Activated naive CD8-positive, alpha-beta T cell treated with anti-CD3 and anti-CD28 coated beads for 36 hours (primary cell): ENCODE measurements at regions not wholly inside any gene's neighbourhood (a gene's known extent, or its start where the extent isn't known, plus 50 kb on each side); places are given as distances from the start of the nearest gene placed in this dataset.

Experiments used
- DNase-seq: peaks from one replicate; pipeline ENCODE4 v3.0.0; 2021
- H3K27ac Mint-ChIP-seq: one replicate; pipeline ENCODE4 v1.8.0; 2022; ENCODE audit warnings: mild to moderate bottlenecking, moderate library complexity, mixed read lengths
- H3K27me3 Mint-ChIP-seq: one replicate; pipeline ENCODE4 v1.8.0; 2022; ENCODE audit warnings: mild to moderate bottlenecking, mixed read lengths
- H3K36me3 Mint-ChIP-seq: one replicate; pipeline ENCODE4 v1.8.0; 2021; ENCODE audit warnings: mild to moderate bottlenecking, mixed read lengths
- H3K4me1 Mint-ChIP-seq: one replicate; pipeline ENCODE4 v1.8.0; 2021; ENCODE audit warnings: mixed read lengths
- H3K4me3 Mint-ChIP-seq: one replicate; pipeline ENCODE4 v1.8.0; 2022; ENCODE audit warnings: mild to moderate bottlenecking, moderate library complexity, mixed read lengths
- H3K9me3 Mint-ChIP-seq: one replicate; pipeline ENCODE4 v1.8.0; 2022; ENCODE audit warnings: mixed read lengths

DNA sequence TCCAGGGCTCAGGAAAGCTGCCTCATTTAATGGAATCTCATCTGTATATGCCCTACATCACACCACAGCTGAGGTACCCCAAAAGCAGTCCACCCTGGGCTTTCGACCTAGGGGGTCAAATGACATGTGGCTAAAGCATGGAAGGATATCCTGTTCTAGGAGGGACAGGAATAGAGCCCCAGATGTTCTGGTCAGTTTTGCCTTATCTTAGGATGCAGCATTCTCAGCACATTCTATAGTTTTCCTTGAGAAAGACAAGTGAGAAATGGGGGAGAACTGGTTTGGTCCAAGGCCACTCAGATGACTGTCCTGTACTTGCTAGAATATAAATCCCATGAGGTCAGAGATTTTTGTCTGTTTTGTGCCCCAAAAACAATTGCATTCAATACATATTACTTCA is 688.0 kb upstream of the ZEB2 start:
- Mint-ChIP-seq H3K4me1 (no peaks in the 10 kb centered on the region), H3K36me3 (no peaks in the 10 kb centered on the region), H3K4me3 (no peak overlapping the region), H3K27me3 (no peaks in the 10 kb centered on the region), H3K9me3 (peaks cover 9% of the 10 kb centered on the region), H3K27ac (no peak overlapping the region)
- DNase-seq, result no peak

DNA sequence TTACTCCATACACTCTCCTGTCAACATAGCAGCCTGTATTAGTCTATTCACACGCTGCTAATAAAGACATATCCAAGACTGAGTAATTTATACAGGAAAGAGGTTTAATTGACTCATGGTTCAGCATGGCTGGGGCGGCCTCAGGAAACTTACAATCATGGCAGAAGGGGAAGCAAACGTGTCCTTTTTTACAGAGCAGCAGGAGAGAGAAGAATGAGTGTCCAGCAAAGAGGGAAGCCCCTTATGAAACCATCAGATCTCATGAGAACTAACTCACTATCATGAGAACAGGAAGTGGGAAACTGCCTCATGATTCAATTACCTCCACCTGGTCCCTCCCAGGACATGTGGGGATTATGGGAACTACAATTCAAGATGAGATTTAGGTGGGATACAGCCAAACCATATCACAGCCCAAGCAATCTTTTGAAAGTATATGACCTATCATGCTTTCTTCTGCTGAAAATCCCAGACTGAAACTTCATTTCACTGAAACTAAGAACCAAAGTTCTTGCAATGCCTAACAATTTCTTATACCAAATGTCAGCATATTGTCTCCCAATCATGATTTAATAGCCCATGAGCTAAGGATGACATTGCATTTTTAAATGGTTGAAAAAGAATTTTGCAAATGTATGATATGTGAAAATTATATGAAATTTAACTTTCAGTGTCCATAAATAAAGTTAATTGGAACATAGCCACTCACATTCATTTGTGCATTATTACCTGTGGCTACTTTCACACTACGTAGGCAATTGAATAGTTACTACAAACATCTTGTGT is 686.8 kb upstream of the ZEB2 start:
- Mint-ChIP-seq H3K4me3 (no peak overlapping the region), H3K4me1 (no peaks in the 10 kb centered on the region), H3K36me3 (no peaks in the 10 kb centered on the region), H3K27me3 (no peaks in the 10 kb centered on the region), H3K9me3 (peaks cover 7% of the 10 kb centered on the region), H3K27ac (no peak overlapping the region)
- DNase-seq, result no peak

DNA sequence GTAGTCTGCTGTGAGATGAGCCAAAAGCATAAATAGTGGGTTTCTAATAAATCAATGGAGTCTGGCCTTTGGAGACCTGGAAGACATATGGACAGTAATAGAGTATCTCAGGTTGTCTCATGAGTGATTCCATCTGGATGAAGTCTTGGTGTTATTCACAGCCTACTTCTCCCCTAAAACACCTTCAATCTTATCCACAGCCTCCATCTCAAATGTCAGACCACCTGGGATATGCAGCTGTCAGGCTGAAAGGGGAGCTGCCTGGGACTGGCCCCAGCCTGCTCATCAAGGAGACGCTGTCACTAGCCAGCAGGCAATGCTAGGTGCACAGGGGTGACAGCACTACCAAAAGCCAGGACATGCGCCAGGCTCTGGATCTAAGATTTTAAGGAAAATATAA is 684.0 kb upstream of the ZEB2 start:
- DNase-seq, result no peak
- no peaks in the 10 kb centered on the region for H3K27me3 Mint-ChIP-seq
- H3K4me3 Mint-ChIP-seq, result no peak overlapping the region
- H3K27ac Mint-ChIP-seq, result no peak overlapping the region
- H3K9me3 Mint-ChIP-seq, result no peaks in the 10 kb centered on the region
- H3K4me1 Mint-ChIP-seq, result no peaks in the 10 kb centered on the region
- no peaks in the 10 kb centered on the region for H3K36me3 Mint-ChIP-seq

DNA sequence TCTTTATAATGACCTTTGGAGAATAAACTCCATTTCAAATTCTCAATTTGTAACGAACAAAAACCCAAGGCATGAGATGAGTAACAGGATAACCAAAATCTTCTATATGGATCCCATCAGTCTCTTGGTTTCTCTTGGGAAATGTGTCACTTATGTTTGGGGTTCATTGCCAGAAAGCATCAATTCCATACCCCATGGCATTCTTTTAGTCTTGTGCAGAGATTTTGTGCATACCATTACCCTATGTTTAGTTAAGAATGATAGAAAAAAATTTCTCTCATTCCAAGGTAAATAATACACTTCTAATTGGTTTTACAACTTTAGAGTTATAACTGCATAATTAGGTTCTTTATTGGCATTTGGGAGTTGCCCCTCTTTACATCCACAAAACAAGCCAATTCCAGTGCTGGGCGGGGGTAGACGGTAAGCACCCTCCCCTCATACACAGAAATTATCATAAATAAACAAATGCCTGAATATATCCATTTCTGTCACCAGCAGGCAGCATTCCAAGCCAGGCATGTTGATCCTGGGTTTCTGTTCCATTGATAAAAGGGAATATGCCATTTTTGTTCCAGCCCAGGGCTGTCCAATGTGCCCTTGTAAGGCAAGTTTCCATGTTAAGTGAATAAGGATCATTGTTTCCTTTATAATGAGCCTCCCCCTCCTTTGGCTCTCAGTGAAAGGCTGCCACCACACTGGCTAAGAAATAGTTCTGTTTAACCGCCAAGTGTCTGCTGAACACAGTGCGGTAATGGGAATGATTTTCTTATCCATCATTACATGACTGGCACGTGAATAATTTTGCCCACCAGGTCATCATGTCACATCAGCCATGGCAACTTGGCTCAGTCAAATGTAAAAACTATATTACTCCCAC is 680.1 kb upstream of the ZEB2 start:
- no peaks in the 10 kb centered on the region for H3K36me3 Mint-ChIP-seq
- no peak for DNase-seq
- H3K9me3 Mint-ChIP-seq, result no peaks in the 10 kb centered on the region
- H3K27me3 Mint-ChIP-seq, result peaks cover 3% of the 10 kb centered on the region
- H3K27ac Mint-ChIP-seq, result no peak overlapping the region
- H3K4me1 Mint-ChIP-seq, result no peaks in the 10 kb centered on the region
- H3K4me3 Mint-ChIP-seq, result no peak overlapping the region

DNA sequence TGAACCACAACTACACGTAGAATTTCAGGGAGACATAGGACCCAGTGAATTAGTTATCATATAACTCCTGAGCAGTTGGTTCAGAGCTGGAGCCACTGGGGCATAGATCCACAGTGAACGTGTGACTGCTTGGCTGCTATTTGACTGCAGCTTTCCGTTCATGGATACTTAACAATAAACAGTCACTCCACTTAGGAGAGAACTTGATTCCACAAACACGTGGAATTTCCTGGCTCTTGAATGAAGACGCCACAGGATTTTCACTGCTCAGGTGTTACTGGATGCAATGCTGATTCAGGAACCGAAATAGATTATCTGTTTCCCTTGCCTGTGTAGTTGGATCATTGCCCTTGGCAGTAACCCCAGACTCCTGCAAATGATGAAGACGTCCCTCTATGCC is 679.1 kb upstream of the ZEB2 start:
- no peaks in the 10 kb centered on the region for H3K36me3 Mint-ChIP-seq
- H3K27ac Mint-ChIP-seq, result no peak overlapping the region
- H3K4me1 Mint-ChIP-seq, result no peaks in the 10 kb centered on the region
- no peaks in the 10 kb centered on the region for H3K9me3 Mint-ChIP-seq
- H3K4me3 Mint-ChIP-seq, result no peak overlapping the region
- no peak for DNase-seq
- H3K27me3 Mint-ChIP-seq, result peaks cover 3% of the 10 kb centered on the region

DNA sequence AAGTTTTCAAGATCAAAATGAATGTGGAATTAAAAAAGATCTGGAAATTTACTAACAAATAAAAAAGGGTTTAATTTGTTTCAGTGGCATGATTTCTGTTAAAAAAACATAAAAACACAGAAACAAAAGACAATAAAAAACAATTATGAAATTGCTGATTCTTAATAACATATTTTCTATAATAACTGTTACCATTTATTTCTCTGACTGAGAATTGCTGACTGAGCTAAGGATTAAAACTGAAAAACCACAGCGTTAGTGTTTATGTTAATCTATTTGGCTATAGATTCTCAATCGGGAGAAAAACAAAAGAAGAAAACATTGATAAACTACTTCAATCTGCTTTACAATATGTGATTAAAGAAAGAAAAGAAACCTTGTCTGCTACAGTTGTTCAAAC is 678.6 kb upstream of the ZEB2 start:
- DNase-seq, result no peak
- Mint-ChIP-seq H3K27me3 (peaks cover 3% of the 10 kb centered on the region), H3K9me3 (no peaks in the 10 kb centered on the region), H3K36me3 (no peaks in the 10 kb centered on the region), H3K4me3 (no peak overlapping the region), H3K4me1 (no peaks in the 10 kb centered on the region), H3K27ac (no peak overlapping the region)

DNA sequence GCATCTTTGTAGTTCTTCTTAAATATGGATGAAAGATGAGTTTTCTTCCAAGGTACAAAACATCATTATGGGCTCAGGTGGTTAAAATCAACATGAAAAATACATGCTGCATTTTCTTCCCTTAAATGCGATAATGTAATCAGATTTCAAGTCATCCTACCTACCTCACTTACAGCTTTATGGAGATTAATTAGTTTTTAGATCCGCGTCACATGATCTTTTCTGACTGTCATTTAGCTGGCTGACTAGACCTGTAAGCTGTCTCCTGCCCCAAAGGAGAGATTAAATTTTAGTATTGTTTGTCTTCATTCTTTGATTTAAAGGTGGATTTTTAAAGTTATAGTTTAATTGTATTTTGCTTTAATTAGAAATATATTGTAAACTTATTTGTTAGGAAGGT is 678.0 kb upstream of the ZEB2 start:
- no peak for DNase-seq
- H3K4me1 Mint-ChIP-seq, result no peaks in the 10 kb centered on the region
- no peaks in the 10 kb centered on the region for H3K36me3 Mint-ChIP-seq
- no peak overlapping the region for H3K4me3 Mint-ChIP-seq
- peaks cover 3% of the 10 kb centered on the region for H3K27me3 Mint-ChIP-seq
- no peak overlapping the region for H3K27ac Mint-ChIP-seq
- no peaks in the 10 kb centered on the region for H3K9me3 Mint-ChIP-seq

DNA sequence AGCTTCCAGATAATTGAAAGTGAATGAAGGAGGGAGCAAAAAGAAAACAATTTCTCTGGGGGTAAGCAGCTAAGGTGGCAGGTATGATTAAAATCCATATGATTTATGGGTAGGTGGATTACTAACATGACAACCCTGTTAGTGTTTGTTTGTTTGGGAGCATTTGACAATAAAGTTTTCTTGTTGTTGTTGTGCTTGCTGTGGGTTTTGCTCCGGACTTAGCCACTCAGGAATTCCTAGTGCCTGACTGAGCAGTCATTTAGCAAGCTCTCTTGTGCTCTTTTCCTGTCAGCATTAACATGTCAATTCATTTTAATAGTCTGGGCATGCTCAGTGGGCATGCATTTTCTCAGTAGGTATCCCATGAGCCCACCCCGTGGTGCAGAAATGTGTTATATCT is 674.8 kb upstream of the ZEB2 start:
- H3K4me3 Mint-ChIP-seq, result no peak overlapping the region
- H3K27ac Mint-ChIP-seq, result no peak overlapping the region
- H3K27me3 Mint-ChIP-seq, result peaks cover 3% of the 10 kb centered on the region
- no peak for DNase-seq
- H3K36me3 Mint-ChIP-seq, result no peaks in the 10 kb centered on the region
- H3K4me1 Mint-ChIP-seq, result no peaks in the 10 kb centered on the region
- H3K9me3 Mint-ChIP-seq, result no peaks in the 10 kb centered on the region

DNA sequence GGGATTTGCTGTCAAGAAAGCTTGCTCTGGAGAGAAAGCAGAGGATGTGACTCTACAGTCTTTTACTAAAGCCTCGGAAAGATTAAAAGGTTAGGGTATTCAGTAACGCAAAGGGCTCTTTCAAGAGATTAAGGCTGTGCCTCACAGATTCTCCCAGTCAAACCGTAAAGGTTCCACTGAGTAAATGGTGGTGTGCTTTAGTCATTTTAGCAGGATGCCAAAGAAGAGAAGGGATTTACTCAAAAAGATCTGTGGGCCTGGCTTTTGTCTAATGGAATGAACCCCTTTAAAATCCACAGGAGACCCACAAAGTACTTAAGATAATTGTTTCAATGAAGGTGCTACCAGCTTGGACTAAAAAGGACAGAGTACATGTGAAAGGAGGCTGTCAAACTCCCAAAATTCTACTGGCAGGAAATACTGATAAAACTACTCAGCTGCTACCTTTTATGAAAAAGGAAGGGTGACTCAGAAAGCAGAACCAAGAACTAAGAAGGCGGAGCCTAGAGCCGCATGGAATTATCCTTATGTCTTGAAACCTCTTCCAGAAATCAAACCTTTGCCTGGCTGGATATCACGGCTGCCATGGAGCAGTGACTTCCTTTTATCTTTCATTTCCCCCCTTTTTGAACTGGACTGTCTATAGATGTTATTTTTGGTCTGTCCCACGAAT is 670.2 kb upstream of the ZEB2 start:
- Mint-ChIP-seq H3K9me3 (no peaks in the 10 kb centered on the region), H3K27me3 (no peaks in the 10 kb centered on the region), H3K4me3 (no peak overlapping the region), H3K4me1 (no peaks in the 10 kb centered on the region), H3K27ac (no peak overlapping the region), H3K36me3 (no peaks in the 10 kb centered on the region)
- DNase-seq, result no peak

DNA sequence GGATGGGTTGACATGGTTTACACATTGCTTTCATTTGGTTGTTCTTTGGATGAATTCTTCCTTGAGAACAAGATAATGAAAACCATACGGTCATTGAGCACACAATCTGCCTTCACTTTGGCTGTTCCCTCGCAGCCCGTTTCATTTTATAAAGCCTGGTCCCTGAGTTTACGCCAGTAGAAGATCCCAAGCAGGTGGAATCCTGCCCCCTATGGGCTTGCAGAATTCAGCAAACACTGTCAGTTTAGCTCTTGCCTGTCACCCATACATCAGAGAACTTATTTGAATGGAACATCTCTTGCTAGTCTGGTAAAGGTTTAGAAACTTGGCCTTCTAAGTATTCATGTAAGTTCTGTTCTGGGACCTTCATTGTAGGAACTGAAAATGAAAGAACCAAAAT is 666.4 kb upstream of the ZEB2 start:
- H3K4me3 Mint-ChIP-seq, result no peak overlapping the region
- DNase-seq, result no peak
- no peaks in the 10 kb centered on the region for H3K4me1 Mint-ChIP-seq
- H3K27ac Mint-ChIP-seq, result no peak overlapping the region
- H3K27me3 Mint-ChIP-seq, result peaks cover 6% of the 10 kb centered on the region
- no peaks in the 10 kb centered on the region for H3K36me3 Mint-ChIP-seq
- no peaks in the 10 kb centered on the region for H3K9me3 Mint-ChIP-seq

DNA sequence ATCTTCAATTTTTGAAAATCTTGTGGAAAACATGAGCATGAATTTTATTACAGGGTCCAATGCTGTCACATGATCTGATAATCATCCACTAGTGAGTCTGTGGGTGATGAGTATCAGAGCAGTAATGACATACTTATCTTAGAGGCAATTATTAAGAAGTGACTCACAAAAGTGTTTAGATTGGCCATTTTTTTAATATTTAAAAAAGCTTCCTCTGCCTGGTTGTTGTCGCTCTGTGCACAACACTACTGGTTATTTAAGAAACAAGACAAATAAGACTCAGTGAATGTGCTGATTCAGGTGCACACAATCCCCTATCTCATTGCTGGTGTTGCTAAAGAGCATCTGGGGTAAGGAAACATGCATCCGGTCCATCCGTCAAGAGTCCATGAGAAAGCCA is 665.8 kb upstream of the ZEB2 start:
- Mint-ChIP-seq H3K36me3 (no peaks in the 10 kb centered on the region), H3K4me3 (no peak overlapping the region), H3K9me3 (no peaks in the 10 kb centered on the region), H3K27me3 (peaks cover 6% of the 10 kb centered on the region), H3K27ac (no peak overlapping the region), H3K4me1 (no peaks in the 10 kb centered on the region)
- no peak for DNase-seq

DNA sequence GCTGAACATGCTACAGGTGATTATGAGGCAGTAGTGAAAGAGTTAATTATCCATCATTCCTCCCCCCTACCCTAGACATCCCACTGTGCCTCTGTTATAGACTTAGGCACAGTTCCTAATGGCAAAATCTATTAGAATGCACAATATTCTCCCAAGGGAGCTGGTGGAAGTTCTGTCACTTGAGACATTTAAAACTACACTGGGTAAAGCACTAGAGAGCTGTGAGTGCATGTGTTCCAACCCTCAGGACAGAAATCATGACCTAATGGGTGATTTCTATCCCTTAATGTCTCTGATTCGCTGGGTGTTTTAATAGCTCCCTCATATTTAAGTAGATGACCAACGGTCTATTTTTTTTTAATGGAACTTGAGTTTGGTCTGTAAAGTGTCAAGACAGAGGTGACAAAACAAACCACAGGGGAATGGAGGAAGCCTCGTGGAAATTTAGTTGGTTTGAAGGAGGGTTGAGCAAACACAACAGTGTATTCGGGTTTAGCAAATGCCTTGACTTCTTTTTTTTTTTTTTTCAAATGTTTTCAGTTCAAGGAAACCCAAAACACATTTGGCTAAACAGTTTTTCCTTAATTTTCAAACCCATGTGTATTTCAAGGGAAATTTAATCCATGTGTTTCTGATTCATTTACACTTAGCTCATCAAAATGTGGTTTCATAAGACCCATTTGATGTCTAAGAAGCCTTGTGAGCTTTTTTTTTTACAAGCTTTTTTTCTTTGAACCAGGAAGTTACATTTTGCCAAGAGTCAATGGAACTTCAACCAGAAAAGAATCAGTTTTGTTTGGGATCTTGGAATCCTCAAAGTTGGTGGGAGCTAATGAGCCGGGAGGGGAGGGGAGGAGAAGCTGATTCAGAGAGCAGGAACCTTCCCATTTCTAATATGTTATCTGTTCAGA is 665.1 kb upstream of the ZEB2 start:
- no peak overlapping the region for H3K4me3 Mint-ChIP-seq
- H3K36me3 Mint-ChIP-seq, result no peaks in the 10 kb centered on the region
- no peaks in the 10 kb centered on the region for H3K4me1 Mint-ChIP-seq
- DNase-seq, result no peak
- H3K9me3 Mint-ChIP-seq, result no peaks in the 10 kb centered on the region
- H3K27ac Mint-ChIP-seq, result no peak overlapping the region
- peaks cover 6% of the 10 kb centered on the region for H3K27me3 Mint-ChIP-seq

DNA sequence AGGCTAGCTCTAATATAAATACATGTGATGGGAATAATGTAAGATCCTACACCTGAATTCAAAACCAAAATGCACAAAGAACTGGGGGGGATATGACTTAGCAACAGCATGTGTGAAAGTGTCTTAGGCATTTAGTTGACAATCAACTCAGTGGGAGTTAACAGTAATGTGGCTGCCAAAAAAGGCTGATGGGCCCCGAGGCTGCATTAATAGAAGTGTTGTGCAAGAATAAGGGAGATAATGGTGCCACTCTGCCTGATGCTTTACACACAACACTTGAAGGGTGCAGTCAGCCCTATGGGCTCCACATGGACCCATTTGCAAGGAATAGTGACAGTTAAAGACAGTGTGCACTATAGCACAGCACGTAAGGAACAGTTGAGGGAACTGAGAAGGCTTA is 649.4 kb upstream of the ZEB2 start:
- no peak for DNase-seq
- Mint-ChIP-seq H3K4me1 (no peaks in the 10 kb centered on the region), H3K9me3 (no peaks in the 10 kb centered on the region), H3K36me3 (no peaks in the 10 kb centered on the region), H3K27me3 (peaks cover 4% of the 10 kb centered on the region), H3K4me3 (no peak overlapping the region), H3K27ac (no peak overlapping the region)

DNA sequence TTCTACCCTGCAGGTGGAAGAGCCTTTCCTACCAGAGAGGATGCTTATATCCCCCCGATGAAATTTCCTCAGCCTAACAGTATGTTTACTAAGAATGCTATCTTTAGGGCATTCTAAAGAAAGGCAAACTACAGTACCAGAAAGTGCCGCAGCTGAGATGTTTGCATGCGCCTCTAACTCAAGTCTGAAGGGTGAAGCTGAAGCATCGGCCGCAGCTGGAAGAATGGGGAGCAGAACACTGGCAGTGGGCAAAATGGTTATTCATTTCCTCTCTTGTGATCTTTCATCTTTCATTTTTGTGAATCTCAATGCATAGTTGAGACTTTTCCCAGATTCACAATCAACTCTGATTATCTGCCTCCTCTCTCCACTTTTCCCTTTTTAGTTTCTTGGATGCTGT is 648.2 kb upstream of the ZEB2 start:
- no peaks in the 10 kb centered on the region for H3K36me3 Mint-ChIP-seq
- H3K9me3 Mint-ChIP-seq, result no peaks in the 10 kb centered on the region
- DNase-seq, result no peak
- no peaks in the 10 kb centered on the region for H3K4me1 Mint-ChIP-seq
- no peak overlapping the region for H3K27ac Mint-ChIP-seq
- H3K4me3 Mint-ChIP-seq, result no peak overlapping the region
- peaks cover 4% of the 10 kb centered on the region for H3K27me3 Mint-ChIP-seq
